ENCODE measurements at regions not wholly inside any gene's neighbourhood (a gene's known extent, or its start where the extent isn't known, plus 50 kb on each side); places are given as distances from the start of the nearest gene placed in this dataset.
"Not testable (repeated sequence)": the region's sequence is repeated elsewhere in the genome, so short reads cannot be mapped to it uniquely, and the experiment has no call there.

GRCh38 chr5:126115059-126115629 lies 308.1 kb upstream of the GRAMD2B start:
- Histone ChIP-seq H3K27ac (ENCODE audit: low read depth, low read length) (no peak overlapping the region), H3K9ac (ENCODE audit: low read length) (no peak overlapping the region), H3K27me3 (ENCODE audit: control insufficient read depth, insufficient read depth, low read length) (no peaks in the 10 kb centered on the region), H3K4me1 (ENCODE audit: control insufficient read depth, insufficient read depth, low read length) (peaks cover 3% of the 10 kb centered on the region; the same call in 1 of the 2 replicates), H3K36me3 (ENCODE audit: control insufficient read depth, insufficient read depth, low read length) (no peaks in the 10 kb centered on the region), H3K4me3 (ENCODE audit: low read depth, low read length) (no peak overlapping the region), H3K9me3 (ENCODE audit: control insufficient read depth, insufficient read depth, low read depth, low read length) (peaks cover 26% of the 10 kb centered on the region)

DNA sequence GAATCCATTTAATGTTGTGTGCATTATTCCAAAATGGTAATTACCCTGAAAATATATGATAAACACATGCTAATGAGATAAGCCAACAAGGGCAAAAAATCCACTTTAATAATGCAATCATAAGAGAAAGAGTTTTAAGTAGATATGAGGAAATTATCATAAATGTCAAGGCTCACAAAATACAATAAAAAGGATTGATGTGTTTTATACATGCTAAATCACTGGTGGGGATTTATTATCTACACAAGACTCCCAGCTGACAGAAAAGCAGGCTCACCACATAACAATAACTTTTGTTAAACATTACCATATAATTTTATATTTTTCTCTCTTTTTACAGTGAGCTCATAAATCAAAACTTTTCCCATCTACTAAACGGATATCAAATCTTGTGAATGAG lies 306.2 kb upstream of the GRAMD2B start:
- H3K9ac ChIP-seq (ENCODE audit: low read length): no peak overlapping the region

GRCh38 chr5:126119887-126120442 lies 303.2 kb upstream of the GRAMD2B start:
- Histone ChIP-seq H3K9me3 (ENCODE audit: control insufficient read depth, insufficient read depth, low read depth, low read length) (peaks cover 5% of the 10 kb centered on the region; the same call in 1 of the 2 replicates), H3K4me3 (ENCODE audit: low read depth, low read length) (no peak overlapping the region), H3K9ac (ENCODE audit: low read length) (no peak overlapping the region), H3K27me3 (ENCODE audit: control insufficient read depth, insufficient read depth, low read length) (no peaks in the 10 kb centered on the region), H3K27ac (ENCODE audit: low read depth, low read length) (no peak overlapping the region), H3K36me3 (ENCODE audit: control insufficient read depth, insufficient read depth, low read length) (no peaks in the 10 kb centered on the region), H3K4me1 (ENCODE audit: control insufficient read depth, insufficient read depth, low read length) (peaks cover 23% of the 10 kb centered on the region)

More for the DNA sequence above, 306.2 kb upstream of the GRAMD2B start:
- Histone ChIP-seq H3K4me1 (ENCODE audit: control insufficient read depth, insufficient read depth, low read length) (no peaks in the 10 kb centered on the region), H3K4me3 (ENCODE audit: low read depth, low read length) (no peak overlapping the region), H3K36me3 (ENCODE audit: control insufficient read depth, insufficient read depth, low read length) (no peaks in the 10 kb centered on the region), H3K27ac (ENCODE audit: low read depth, low read length) (no peak overlapping the region), H3K27me3 (ENCODE audit: control insufficient read depth, insufficient read depth, low read length) (no peaks in the 10 kb centered on the region), H3K9me3 (ENCODE audit: control insufficient read depth, insufficient read depth, low read depth, low read length) (peaks cover 22% of the 10 kb centered on the region)

- Histone ChIP-seq H3K27ac (ENCODE audit: low read depth, low read length) (no peak overlapping the region), H3K27me3 (ENCODE audit: control insufficient read depth, insufficient read depth, low read length) (no peaks in the 10 kb centered on the region), H3K9me3 (ENCODE audit: control insufficient read depth, insufficient read depth, low read depth, low read length) (no peaks in the 10 kb centered on the region), H3K9ac (ENCODE audit: low read length) (no peak overlapping the region), H3K4me1 (ENCODE audit: control insufficient read depth, insufficient read depth, low read length) (peaks cover 27% of the 10 kb centered on the region), H3K4me3 (ENCODE audit: low read depth, low read length) (no peak overlapping the region), H3K36me3 (ENCODE audit: control insufficient read depth, insufficient read depth, low read length) (no peaks in the 10 kb centered on the region)
Measured at GRCh38 chr5:126120939-126121338, 302.3 kb upstream of the GRAMD2B start.

GRCh38 chr5:126122942-126123341 lies 300.3 kb upstream of the GRAMD2B start:
- Histone ChIP-seq H3K36me3 (ENCODE audit: control insufficient read depth, insufficient read depth, low read length) (no peaks in the 10 kb centered on the region), H3K4me3 (ENCODE audit: low read depth, low read length) (no peak overlapping the region), H3K27ac (ENCODE audit: low read depth, low read length) (no peak overlapping the region), H3K9ac (ENCODE audit: low read length) (no peak overlapping the region), H3K27me3 (ENCODE audit: control insufficient read depth, insufficient read depth, low read length) (no peaks in the 10 kb centered on the region), H3K4me1 (ENCODE audit: control insufficient read depth, insufficient read depth, low read length) (peaks cover 32% of the 10 kb centered on the region), H3K9me3 (ENCODE audit: control insufficient read depth, insufficient read depth, low read depth, low read length) (no peaks in the 10 kb centered on the region)

DNA sequence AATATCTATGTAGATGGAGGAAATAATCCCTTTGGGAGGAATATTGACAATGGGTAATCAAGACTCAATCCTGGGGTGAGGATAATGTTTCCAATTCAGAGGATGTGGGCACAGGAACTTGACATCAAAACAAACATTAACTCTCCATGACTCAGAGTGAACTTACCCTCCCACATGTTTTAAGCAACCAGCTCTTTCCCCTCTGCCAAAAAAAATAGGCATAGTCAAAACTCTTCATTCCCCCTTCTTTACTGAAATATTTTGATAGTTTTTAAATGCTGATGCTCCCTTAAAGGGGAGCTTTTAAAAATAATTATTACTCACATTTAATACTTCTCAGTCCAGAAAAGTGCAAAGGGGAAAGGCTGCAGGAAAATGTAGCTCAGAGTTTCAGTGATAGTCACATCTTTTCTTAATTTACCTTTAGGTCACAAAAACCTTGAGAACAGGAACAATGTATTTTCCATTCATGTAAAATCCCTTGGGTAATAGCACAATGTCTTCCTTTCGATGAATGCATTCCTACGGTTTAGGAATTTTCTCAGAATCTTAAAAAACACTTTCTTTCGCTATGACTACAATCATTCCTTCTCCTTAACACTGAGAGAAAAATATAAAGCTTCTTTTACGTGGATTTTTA lies 298.4 kb upstream of the GRAMD2B start:
- no peaks in the 10 kb centered on the region for H3K9me3 ChIP-seq (ENCODE audit: control insufficient read depth, insufficient read depth, low read depth, low read length)
- peaks cover 32% of the 10 kb centered on the region for H3K4me1 ChIP-seq (ENCODE audit: control insufficient read depth, insufficient read depth, low read length)
- no peaks in the 10 kb centered on the region for H3K36me3 ChIP-seq (ENCODE audit: control insufficient read depth, insufficient read depth, low read length)
- H3K4me3 ChIP-seq (ENCODE audit: low read depth, low read length): no peak overlapping the region
- 0 out of 2 replicates have a peak overlapping the region, but pooled peaks have one; percentile 42 for H3K27ac ChIP-seq (ENCODE audit: low read depth, low read length)
- H3K9ac ChIP-seq (ENCODE audit: low read length): no peak overlapping the region
- no peaks in the 10 kb centered on the region for H3K27me3 ChIP-seq (ENCODE audit: control insufficient read depth, insufficient read depth, low read length)

- Histone ChIP-seq H3K27ac (ENCODE audit: low read depth, low read length) (0 out of 2 replicates have a peak overlapping the region, but pooled peaks have one; percentile 42), H3K4me3 (ENCODE audit: low read depth, low read length) (no peak overlapping the region), H3K36me3 (ENCODE audit: control insufficient read depth, insufficient read depth, low read length) (no peaks in the 10 kb centered on the region), H3K27me3 (ENCODE audit: control insufficient read depth, insufficient read depth, low read length) (no peaks in the 10 kb centered on the region), H3K4me1 (ENCODE audit: control insufficient read depth, insufficient read depth, low read length) (peaks cover 32% of the 10 kb centered on the region), H3K9ac (ENCODE audit: low read length) (no peak overlapping the region), H3K9me3 (ENCODE audit: control insufficient read depth, insufficient read depth, low read depth, low read length) (no peaks in the 10 kb centered on the region)
Measured at GRCh38 chr5:126125407-126125806, 297.8 kb upstream of the GRAMD2B start.

GRCh38 chr5:126126574-126126973 lies 296.6 kb upstream of the GRAMD2B start:
- no peak overlapping the region for H3K27ac ChIP-seq (ENCODE audit: low read depth, low read length)
- no peaks in the 10 kb centered on the region for H3K36me3 ChIP-seq (ENCODE audit: control insufficient read depth, insufficient read depth, low read length)
- H3K9ac ChIP-seq (ENCODE audit: low read length): no peak overlapping the region
- H3K27me3 ChIP-seq (ENCODE audit: control insufficient read depth, insufficient read depth, low read length): no peaks in the 10 kb centered on the region
- peaks cover 32% of the 10 kb centered on the region for H3K4me1 ChIP-seq (ENCODE audit: control insufficient read depth, insufficient read depth, low read length)
- no peak overlapping the region for H3K4me3 ChIP-seq (ENCODE audit: low read depth, low read length)
- H3K9me3 ChIP-seq (ENCODE audit: control insufficient read depth, insufficient read depth, low read depth, low read length): no peaks in the 10 kb centered on the region

- not testable (repeated sequence) for H3K9ac ChIP-seq (ENCODE audit: low read length); H3K27me3 ChIP-seq (ENCODE audit: control insufficient read depth, insufficient read depth, low read length); H3K9me3 ChIP-seq (ENCODE audit: control insufficient read depth, insufficient read depth, low read depth, low read length); H3K27ac ChIP-seq (ENCODE audit: low read depth, low read length); H3K4me3 ChIP-seq (ENCODE audit: low read depth, low read length); H3K36me3 ChIP-seq (ENCODE audit: control insufficient read depth, insufficient read depth, low read length)
- peaks cover 32% of the 10 kb centered on the region for H3K4me1 ChIP-seq (ENCODE audit: control insufficient read depth, insufficient read depth, low read length)
Measured at GRCh38 chr5:126127371-126127770, 295.8 kb upstream of the GRAMD2B start.

DNA sequence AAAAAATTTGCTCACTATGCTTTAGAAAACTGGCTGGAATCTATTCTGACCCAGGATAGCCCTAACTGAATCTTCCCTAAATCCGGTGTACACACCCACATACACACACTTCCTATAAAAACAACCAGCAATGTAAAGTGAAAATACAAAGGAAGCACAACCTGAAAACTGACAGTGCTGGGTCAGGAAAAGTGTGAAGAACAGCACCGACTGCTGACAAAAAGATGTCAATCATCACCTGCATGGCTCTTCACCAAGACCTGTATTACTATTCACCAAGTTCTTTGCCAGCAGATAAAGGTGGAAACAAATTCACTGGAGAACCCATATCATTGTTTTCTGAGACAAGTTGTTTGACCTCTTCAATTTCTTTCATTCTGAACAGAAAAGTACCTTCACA lies 293.8 kb upstream of the GRAMD2B start:
- H3K27me3 ChIP-seq (ENCODE audit: control insufficient read depth, insufficient read depth, low read length): no peaks in the 10 kb centered on the region
- H3K36me3 ChIP-seq (ENCODE audit: control insufficient read depth, insufficient read depth, low read length): no peaks in the 10 kb centered on the region
- no peaks in the 10 kb centered on the region for H3K9me3 ChIP-seq (ENCODE audit: control insufficient read depth, insufficient read depth, low read depth, low read length)
- H3K4me3 ChIP-seq (ENCODE audit: low read depth, low read length): no peak overlapping the region
- H3K27ac ChIP-seq (ENCODE audit: low read depth, low read length): no peak overlapping the region
- H3K9ac ChIP-seq (ENCODE audit: low read length): no peak overlapping the region
- peaks cover 14% of the 10 kb centered on the region for H3K4me1 ChIP-seq (ENCODE audit: control insufficient read depth, insufficient read depth, low read length)

DNA sequence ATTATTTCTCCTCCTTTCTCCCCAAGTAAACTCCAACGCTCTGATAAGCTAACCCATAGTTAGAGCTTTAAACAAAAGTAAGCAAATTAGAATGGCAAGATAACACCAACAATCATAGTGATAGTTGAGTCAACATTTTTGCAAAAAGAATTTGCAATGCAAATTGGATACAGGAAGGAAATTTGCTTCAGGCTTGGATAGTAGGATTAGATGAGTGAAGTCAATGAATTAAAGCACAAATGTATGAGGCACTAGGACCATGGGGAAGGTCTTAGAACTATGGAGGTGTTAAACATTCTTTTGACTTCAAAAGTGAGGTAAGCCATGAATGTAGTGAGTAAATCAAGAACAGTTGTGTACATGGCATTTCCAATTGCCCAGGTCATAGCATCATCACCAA lies 289.8 kb upstream of the GRAMD2B start:
- no peaks in the 10 kb centered on the region for H3K36me3 ChIP-seq (ENCODE audit: control insufficient read depth, insufficient read depth, low read length)
- no peak overlapping the region for H3K4me3 ChIP-seq (ENCODE audit: low read depth, low read length)
- H3K27ac ChIP-seq (ENCODE audit: low read depth, low read length): no peak overlapping the region
- H3K27me3 ChIP-seq (ENCODE audit: control insufficient read depth, insufficient read depth, low read length): no peaks in the 10 kb centered on the region
- no peak overlapping the region for H3K9ac ChIP-seq (ENCODE audit: low read length)
- peaks cover 10% of the 10 kb centered on the region for H3K4me1 ChIP-seq (ENCODE audit: control insufficient read depth, insufficient read depth, low read length)
- no peaks in the 10 kb centered on the region for H3K9me3 ChIP-seq (ENCODE audit: control insufficient read depth, insufficient read depth, low read depth, low read length)

Measured in HUES6 (cell line).